OCI-LY3 (cell line): ENCODE measurements at regions not wholly inside any gene's neighbourhood (a gene's known extent, or its start where the extent isn't known, plus 50 kb on each side); places are given as distances from the start of the nearest gene placed in this dataset.

Source experiments
- CTCF ChIP-seq: fragments of 200-600, 300-600 bp; sonication (generic); IDR thresholded peaks from 2 replicates; pipeline ENCODE4 v1.5.1; 2014; ENCODE audit warnings: antibody characterized with exemption, low read length, low read depth
- EZH2phosphoT487 ChIP-seq: fragments of 200-600 bp; shearing (Covaris generic); IDR thresholded peaks from 2 replicates; pipeline ENCODE4 v1.6.1; 2018; ENCODE audit warnings: antibody characterized with exemption, mixed run types, low read depth

- no peak for TF ChIP-seq CTCF
- no peak for TF ChIP-seq EZH2phosphoT487
Measured at GRCh38 chr9:85322592-85322991, 419.2 kb downstream of the AGTPBP1 start.
